Thyroid gland (tissue), 4 donors: ENCODE measurements at regions not wholly inside any gene's neighbourhood (a gene's known extent, or its start where the extent isn't known, plus 50 kb on each side); places are given as distances from the start of the nearest gene placed in this dataset.

Source experiments
- POLR2A ChIP-seq, 2 donors: fragments of 450-650 bp; IDR thresholded peaks; one replicate each; pipeline ENCODE4 v1.6.1; 2017; ENCODE audit warnings: antibody characterized with exemption in 2 of 2, mild to moderate bottlenecking in 2 of 2, moderate library complexity in 1 of 2
- TF ChIP-seq, protein P1 (sequence below), 6 experiments: fragments of 200-600 bp in 3 of 6; fragments of 450-650 bp in 3 of 6; sonication (generic) in 3 of 6; IDR thresholded peaks; one replicate each; pipeline ENCODE4 v1.5.1; 2016 to 2019; ENCODE audit warnings: antibody characterized with exemption in 6 of 6, mild to moderate bottlenecking in 2 of 6, inconsistent platforms in 1 of 6, moderate library complexity in 1 of 6

DNA sequence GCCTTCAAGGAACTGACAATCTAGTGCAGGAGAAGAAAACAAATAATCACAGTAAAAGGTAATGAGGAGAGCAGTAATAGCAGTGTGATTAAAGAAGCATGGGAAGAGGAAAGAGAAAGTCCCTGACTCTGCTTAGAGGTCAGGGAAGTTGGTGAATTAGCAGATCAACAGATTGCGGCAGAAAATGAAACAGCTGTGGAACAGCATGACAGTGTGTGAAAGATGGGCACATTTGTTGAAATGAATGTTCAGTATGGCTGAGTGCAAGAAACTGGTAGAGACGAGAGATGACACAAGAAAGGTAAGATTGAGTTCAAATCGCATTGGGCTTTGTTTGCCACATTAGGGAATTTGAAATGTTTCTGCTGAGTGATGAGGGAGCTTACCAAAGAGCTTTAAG is 63.7 kb upstream of the RASSF8 start:
- TF ChIP-seq, protein P1, sequence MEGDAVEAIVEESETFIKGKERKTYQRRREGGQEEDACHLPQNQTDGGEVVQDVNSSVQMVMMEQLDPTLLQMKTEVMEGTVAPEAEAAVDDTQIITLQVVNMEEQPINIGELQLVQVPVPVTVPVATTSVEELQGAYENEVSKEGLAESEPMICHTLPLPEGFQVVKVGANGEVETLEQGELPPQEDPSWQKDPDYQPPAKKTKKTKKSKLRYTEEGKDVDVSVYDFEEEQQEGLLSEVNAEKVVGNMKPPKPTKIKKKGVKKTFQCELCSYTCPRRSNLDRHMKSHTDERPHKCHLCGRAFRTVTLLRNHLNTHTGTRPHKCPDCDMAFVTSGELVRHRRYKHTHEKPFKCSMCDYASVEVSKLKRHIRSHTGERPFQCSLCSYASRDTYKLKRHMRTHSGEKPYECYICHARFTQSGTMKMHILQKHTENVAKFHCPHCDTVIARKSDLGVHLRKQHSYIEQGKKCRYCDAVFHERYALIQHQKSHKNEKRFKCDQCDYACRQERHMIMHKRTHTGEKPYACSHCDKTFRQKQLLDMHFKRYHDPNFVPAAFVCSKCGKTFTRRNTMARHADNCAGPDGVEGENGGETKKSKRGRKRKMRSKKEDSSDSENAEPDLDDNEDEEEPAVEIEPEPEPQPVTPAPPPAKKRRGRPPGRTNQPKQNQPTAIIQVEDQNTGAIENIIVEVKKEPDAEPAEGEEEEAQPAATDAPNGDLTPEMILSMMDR (IDR thresholded peaks at IDR 0.05): no peak
- no peak for TF ChIP-seq POLR2A (IDR thresholded peaks at IDR 0.05)
